Ovary (tissue), 7 donors: ENCODE measurements at regions not wholly inside any gene's neighbourhood (a gene's known extent, or its start where the extent isn't known, plus 50 kb on each side); places are given as distances from the start of the nearest gene placed in this dataset.

Source experiments
- DNase-seq, 5 donors: peaks; one replicate each; pipeline ENCODE4 v3.0.0-alpha.2; 2019 to 2020
- H3K27ac ChIP-seq, 2 donors: fragments of 200-600 bp; one replicate each; pipeline versions ENCODE4 v1.5.1 to v1.8.0; 2019 to 2022
- H3K27me3 ChIP-seq: fragments of 200-600 bp; one replicate; pipeline ENCODE4 v1.8.0; 2022
- H3K36me3 ChIP-seq: fragments of 200-600 bp; sonication (generic); one replicate; pipeline ENCODE4 v1.5.1; 2019
- H3K4me1 ChIP-seq: one replicate; pipeline ENCODE4 v1.8.1; 2013; ENCODE audit warnings: mild to moderate bottlenecking, moderate library complexity; ENCODE audit not compliant: insufficient read depth
- H3K4me3 ChIP-seq: fragments of 200-600 bp; sonication (generic); one replicate; pipeline ENCODE4 v1.5.1; 2017
- H3K9me3 ChIP-seq, 2 donors: fragments of 200-600 bp in 1 of 2; sonication (generic) in 1 of 2; one replicate each; pipeline versions ENCODE4 v1.5.1 to v1.8.1; 2013 to 2019; ENCODE audit warnings: mild to moderate bottlenecking in 1 of 2, moderate library complexity in 1 of 2
- CTCF ChIP-seq, 3 donors: fragments of 450-650 bp in 2 of 3; fragments of 200-600 bp in 1 of 3; IDR thresholded peaks; one replicate each; pipeline versions ENCODE4 v1.5.1 to v1.8.0; 2016 to 2022; ENCODE audit warnings: antibody characterized with exemption in 3 of 3, mild to moderate bottlenecking in 1 of 3
- EP300 ChIP-seq: sonication (generic); formaldehyde crosslinking; IDR thresholded peaks from one replicate; pipeline ENCODE4 v1.6.1; 2017; ENCODE audit warnings: antibody characterized with exemption
- POLR2A ChIP-seq: fragments of 450-650 bp; IDR thresholded peaks from one replicate; pipeline ENCODE4 v1.6.1; 2017; ENCODE audit warnings: antibody characterized with exemption, mild to moderate bottlenecking, moderate library complexity
- WGBS, 3 donors: extraction: QIAGEN DNeasy Blood & Tissue Kit in 1 of 3; methylation state at CpG; one replicate each; pipeline versions ENCODE4 v1.1.5 to v1.1.7; 2013 to 2017; 5-methylcytosine and 5-hydroxymethylcytosine counted together
- intact Hi-C, 4 donors: fragments of 100-400 bp; cut with DNase I; formaldehyde crosslinking; loops; one replicate each; pipeline versions ENCODE4 v1.11.0 to v1.15.1; 2022 to 2023
- donor health status: DM: no; HTN: no; CAD: no; lungs with moderate emphysema.
- donor health status: DM: no; HTN: no; CAD: no.
- donor health status: Bipolar disorder and iron deficiency.
- donor health status: DM: no; HTN: no; CAD: no.
- donor health status: DM: yes; HTN: yes; CAD: no.

GRCh38 chr6:23269436-23269835, 700.1 kb downstream of the HDGFL1 start:
- no peaks in the 10 kb centered on the region for H3K4me1 ChIP-seq
- intact Hi-C loops: no loop called here
- no peak for DNase-seq
- H3K36me3 ChIP-seq: no peaks in the 10 kb centered on the region
- no peak overlapping the region for H3K4me3 ChIP-seq
- TF ChIP-seq CTCF (IDR thresholded peaks at IDR 0.05) (no peak), POLR2A (no peak), EP300 (no peak)
- no peaks in the 10 kb centered on the region for H3K9me3 ChIP-seq
- H3K27me3 ChIP-seq: no peaks in the 10 kb centered on the region
- H3K27ac ChIP-seq: no peak overlapping the region
- 70 to 85% (median 80%) methylated on average over 3 of the region's 3 CpGs for WGBS, 3 donors

DNA sequence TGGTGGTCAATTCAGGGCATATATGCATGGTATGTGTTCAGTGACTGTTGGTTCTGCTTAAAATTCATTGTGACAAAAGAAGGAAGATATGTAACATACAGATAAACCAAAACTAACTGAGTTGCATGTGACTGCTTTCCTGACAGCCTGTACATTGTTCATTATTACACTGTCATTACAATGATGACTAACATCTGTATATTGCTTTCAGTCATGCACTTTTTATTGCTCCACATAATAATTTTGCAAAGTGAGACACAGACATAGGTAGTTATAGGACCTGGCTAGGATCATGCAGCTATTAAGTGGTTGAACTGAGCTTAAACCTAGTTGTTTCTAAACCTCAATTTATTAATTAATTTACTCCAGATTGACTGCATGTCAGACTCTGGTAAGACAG, 703.2 kb downstream of the HDGFL1 start:
- no peaks in the 10 kb centered on the region for H3K36me3 ChIP-seq

GRCh38 chr6:23277521-23278179, 708.3 kb downstream of the HDGFL1 start:
- TF ChIP-seq CTCF (IDR thresholded peaks at IDR 0.05) (no peak), POLR2A (no peak), EP300 (no peak)
- H3K36me3 ChIP-seq: no peaks in the 10 kb centered on the region
- no peaks in the 10 kb centered on the region for H3K27me3 ChIP-seq
- H3K4me1 ChIP-seq: no peaks in the 10 kb centered on the region
- H3K27ac ChIP-seq: no peak overlapping the region
- intact Hi-C loops: no loop called here
- 84 to 88% (median 88%) methylated on average over 4 of the region's 4 CpGs for WGBS, 3 donors
- no peaks in the 10 kb centered on the region for H3K9me3 ChIP-seq
- H3K4me3 ChIP-seq: no peak overlapping the region
- no peak for DNase-seq

More for the DNA sequence above, 703.2 kb downstream of the HDGFL1 start:
- intact Hi-C loops: no loop called here
- H3K27me3 ChIP-seq: no peaks in the 10 kb centered on the region
- DNase-seq: no peak
- no peaks in the 10 kb centered on the region for H3K9me3 ChIP-seq
- H3K27ac ChIP-seq: no peak overlapping the region
- TF ChIP-seq CTCF (IDR thresholded peaks at IDR 0.05) (no peak), POLR2A (no peak), EP300 (no peak)
- H3K4me1 ChIP-seq: no peaks in the 10 kb centered on the region
- no peak overlapping the region for H3K4me3 ChIP-seq

GRCh38 chr6:23278180-23278532, 708.8 kb downstream of the HDGFL1 start:
- 93 to 95% (median 95%) methylated on average over 2 of the region's 2 CpGs for WGBS, 3 donors
- no peak overlapping the region for H3K27ac ChIP-seq
- no peak for DNase-seq
- H3K27me3 ChIP-seq: no peaks in the 10 kb centered on the region
- TF ChIP-seq POLR2A: no peak
- no peak for TF ChIP-seq EP300
- no peak for TF ChIP-seq CTCF (IDR thresholded peaks at IDR 0.05)
- no peaks in the 10 kb centered on the region for H3K9me3 ChIP-seq
- intact Hi-C loops: no loop called here
- no peaks in the 10 kb centered on the region for H3K4me1 ChIP-seq
- H3K36me3 ChIP-seq: no peaks in the 10 kb centered on the region
- H3K4me3 ChIP-seq: no peak overlapping the region
